K562 (cell line): ENCODE measurements at regions not wholly inside any gene's neighbourhood (a gene's known extent, or its start where the extent isn't known, plus 50 kb on each side); places are given as distances from the start of the nearest gene placed in this dataset.

Source experiments
- NCOR1 ChIP-seq: fragments of 450-650 bp; IDR thresholded peaks from 2 replicates; pipeline ENCODE4 v1.6.1; 2016; ENCODE audit warnings: mild to moderate bottlenecking, moderate library complexity
- TF ChIP-seq, protein P1 (sequence below), 2 experiments: fragments of 450-650 bp; formaldehyde crosslinking in 1 of 2; IDR thresholded peaks; 2 replicates each; pipeline versions ENCODE4 v1.4.0 to v1.6.1; 2014 to 2020; ENCODE audit warnings: mild to moderate bottlenecking in 2 of 2, borderline replicate concordance in 1 of 2, low read depth in 1 of 2
- TF ChIP-seq, protein P2 (sequence below): fragments of 450-650 bp; IDR thresholded peaks from 2 replicates; pipeline ENCODE4 v1.6.1; 2016; ENCODE audit warnings: low read depth
- TF ChIP-seq, protein P3 (sequence below), 3 experiments: fragments of 200-800 bp in 1 of 3; sonication (Bioruptor generic) in 1 of 3; sonication (generic) in 1 of 3; formaldehyde crosslinking in 1 of 3; IDR thresholded peaks; 2 replicates each; pipeline versions ENCODE4 v1.6.1 to v1.8.0; 2016 to 2022; ENCODE audit warnings: mild to moderate bottlenecking in 2 of 3, missing compliant biosample characterization in 2 of 3, missing genetic modification characterization in 2 of 3, missing genetic modification reagents in 1 of 3

DNA sequence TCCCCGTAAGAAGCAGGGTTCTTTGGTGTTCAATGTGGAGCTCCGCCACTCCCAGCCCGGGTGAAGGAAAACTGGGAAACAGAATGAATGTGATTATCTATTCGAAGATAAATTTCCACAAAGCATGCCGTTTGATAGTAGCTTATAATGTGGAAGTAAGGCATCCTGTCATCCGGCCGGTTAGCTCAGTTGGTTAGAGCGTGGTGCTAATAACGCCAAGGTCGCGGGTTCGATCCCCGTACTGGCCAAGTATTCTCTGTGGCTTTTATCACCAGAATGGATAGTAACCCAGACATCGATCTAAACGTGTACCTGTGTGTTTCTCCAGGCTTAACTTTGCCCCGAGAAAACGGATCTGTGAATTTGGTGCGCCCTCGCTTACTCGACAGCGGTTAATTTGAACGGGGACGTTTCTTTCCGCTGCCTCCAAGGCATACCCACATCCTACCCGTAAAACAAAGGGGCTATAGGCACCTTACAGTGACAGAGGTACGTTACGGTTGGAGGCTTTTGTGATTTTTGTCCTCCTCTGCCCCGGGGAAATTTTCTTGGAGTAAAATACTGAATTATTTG is 215.2 kb upstream of the ZNF184 start (continued):
- TF ChIP-seq, protein P1, sequence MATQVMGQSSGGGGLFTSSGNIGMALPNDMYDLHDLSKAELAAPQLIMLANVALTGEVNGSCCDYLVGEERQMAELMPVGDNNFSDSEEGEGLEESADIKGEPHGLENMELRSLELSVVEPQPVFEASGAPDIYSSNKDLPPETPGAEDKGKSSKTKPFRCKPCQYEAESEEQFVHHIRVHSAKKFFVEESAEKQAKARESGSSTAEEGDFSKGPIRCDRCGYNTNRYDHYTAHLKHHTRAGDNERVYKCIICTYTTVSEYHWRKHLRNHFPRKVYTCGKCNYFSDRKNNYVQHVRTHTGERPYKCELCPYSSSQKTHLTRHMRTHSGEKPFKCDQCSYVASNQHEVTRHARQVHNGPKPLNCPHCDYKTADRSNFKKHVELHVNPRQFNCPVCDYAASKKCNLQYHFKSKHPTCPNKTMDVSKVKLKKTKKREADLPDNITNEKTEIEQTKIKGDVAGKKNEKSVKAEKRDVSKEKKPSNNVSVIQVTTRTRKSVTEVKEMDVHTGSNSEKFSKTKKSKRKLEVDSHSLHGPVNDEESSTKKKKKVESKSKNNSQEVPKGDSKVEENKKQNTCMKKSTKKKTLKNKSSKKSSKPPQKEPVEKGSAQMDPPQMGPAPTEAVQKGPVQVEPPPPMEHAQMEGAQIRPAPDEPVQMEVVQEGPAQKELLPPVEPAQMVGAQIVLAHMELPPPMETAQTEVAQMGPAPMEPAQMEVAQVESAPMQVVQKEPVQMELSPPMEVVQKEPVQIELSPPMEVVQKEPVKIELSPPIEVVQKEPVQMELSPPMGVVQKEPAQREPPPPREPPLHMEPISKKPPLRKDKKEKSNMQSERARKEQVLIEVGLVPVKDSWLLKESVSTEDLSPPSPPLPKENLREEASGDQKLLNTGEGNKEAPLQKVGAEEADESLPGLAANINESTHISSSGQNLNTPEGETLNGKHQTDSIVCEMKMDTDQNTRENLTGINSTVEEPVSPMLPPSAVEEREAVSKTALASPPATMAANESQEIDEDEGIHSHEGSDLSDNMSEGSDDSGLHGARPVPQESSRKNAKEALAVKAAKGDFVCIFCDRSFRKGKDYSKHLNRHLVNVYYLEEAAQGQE (IDR thresholded peaks at IDR 0.05; ENCODE audit: borderline replicate concordance) = peak; percentile 37; the same call in 1 of the 2 replicates
- TF ChIP-seq, protein P1 (CRISPR knock-in tag; IDR thresholded peaks at IDR 0.05; ENCODE audit: low read depth) = no peak
- TF ChIP-seq, protein P2, sequence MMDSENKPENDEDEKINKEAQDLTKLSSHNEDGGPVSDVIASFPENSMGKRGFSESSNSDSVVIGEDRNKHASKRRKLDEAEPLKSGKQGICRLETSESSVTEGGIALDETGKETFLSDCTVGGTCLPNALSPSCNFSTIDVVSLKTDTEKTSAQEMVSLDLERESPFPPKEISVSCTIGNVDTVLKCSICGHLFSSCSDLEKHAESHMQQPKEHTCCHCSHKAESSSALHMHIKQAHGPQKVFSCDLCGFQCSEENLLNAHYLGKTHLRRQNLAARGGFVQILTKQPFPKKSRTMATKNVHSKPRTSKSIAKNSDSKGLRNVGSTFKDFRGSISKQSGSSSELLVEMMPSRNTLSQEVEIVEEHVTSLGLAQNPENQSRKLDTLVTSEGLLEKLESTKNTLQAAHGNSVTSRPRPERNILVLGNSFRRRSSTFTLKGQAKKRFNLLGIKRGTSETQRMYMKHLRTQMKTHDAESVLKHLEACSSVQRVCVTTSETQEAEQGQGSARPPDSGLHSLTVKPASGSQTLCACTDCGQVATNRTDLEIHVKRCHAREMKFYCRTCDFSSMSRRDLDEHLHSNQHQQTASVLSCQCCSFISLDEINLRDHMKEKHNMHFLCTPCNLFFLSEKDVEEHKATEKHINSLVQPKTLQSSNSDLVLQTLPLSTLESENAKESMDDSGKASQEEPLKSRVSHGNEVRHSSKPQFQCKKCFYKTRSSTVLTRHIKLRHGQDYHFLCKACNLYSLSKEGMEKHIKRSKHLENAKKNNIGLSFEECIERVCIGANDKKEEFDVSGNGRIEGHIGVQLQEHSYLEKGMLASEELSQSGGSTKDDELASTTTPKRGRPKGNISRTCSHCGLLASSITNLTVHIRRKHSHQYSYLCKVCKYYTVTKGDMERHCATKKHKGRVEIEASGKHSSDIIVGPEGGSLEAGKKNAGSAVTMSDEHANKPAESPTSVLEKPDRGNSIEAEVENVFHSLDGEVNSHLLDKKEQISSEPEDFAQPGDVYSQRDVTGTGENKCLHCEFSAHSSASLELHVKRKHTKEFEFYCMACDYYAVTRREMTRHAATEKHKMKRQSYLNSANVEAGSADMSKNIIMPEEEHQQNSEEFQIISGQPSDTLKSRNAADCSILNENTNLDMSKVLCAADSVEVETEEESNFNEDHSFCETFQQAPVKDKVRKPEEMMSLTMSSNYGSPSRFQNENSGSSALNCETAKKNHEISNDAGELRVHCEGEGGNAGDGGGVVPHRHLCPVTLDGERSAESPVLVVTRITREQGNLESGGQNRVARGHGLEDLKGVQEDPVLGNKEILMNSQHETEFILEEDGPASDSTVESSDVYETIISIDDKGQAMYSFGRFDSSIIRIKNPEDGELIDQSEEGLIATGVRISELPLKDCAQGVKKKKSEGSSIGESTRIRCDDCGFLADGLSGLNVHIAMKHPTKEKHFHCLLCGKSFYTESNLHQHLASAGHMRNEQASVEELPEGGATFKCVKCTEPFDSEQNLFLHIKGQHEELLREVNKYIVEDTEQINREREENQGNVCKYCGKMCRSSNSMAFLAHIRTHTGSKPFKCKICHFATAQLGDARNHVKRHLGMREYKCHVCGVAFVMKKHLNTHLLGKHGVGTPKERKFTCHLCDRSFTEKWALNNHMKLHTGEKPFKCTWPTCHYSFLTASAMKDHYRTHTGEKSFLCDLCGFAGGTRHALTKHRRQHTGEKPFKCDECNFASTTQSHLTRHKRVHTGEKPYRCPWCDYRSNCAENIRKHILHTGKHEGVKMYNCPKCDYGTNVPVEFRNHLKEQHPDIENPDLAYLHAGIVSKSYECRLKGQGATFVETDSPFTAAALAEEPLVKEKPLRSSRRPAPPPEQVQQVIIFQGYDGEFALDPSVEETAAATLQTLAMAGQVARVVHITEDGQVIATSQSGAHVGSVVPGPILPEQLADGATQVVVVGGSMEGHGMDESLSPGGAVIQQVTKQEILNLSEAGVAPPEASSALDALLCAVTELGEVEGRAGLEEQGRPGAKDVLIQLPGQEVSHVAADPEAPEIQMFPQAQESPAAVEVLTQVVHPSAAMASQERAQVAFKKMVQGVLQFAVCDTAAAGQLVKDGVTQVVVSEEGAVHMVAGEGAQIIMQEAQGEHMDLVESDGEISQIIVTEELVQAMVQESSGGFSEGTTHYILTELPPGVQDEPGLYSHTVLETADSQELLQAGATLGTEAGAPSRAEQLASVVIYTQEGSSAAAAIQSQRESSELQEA = peak; percentile 81
- peak; percentile 42; the same call in 1 of the 2 replicates for TF ChIP-seq NCOR1
- TF ChIP-seq, protein P3, sequence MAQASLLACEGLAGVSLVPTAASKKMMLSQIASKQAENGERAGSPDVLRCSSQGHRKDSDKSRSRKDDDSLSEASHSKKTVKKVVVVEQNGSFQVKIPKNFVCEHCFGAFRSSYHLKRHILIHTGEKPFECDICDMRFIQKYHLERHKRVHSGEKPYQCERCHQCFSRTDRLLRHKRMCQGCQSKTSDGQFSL (CRISPR knock-in tag; IDR thresholded peaks at IDR 0.05) = peak; percentile 69
- TF ChIP-seq, protein P3 (tag; IDR thresholded peaks at IDR 0.05) = no peak
